Peyer's patch (tissue), 4 donors: ENCODE measurements at regions not wholly inside any gene's neighbourhood (a gene's known extent, or its start where the extent isn't known, plus 50 kb on each side); places are given as distances from the start of the nearest gene placed in this dataset.

Experiments
- DNase-seq, 3 donors: peaks; one replicate each; pipeline ENCODE4 v3.0.0-alpha.2; 2017 to 2019
- H3K27ac ChIP-seq, 4 donors: fragments of 200-600 bp; sonication (generic); one replicate each; pipeline ENCODE4 v1.5.1; 2016 to 2019
- H3K27me3 ChIP-seq, 2 donors: fragments of 200-600 bp; sonication (generic); one replicate each; pipeline ENCODE4 v1.5.1; 2019
- H3K36me3 ChIP-seq, 3 donors: fragments of 200-600 bp; sonication (generic); one replicate each; pipeline ENCODE4 v1.5.1; 2016 to 2019
- H3K4me1 ChIP-seq, 4 donors: fragments of 200-600 bp; sonication (generic); one replicate each; pipeline ENCODE4 v1.5.1; 2016 to 2019
- H3K4me3 ChIP-seq, 4 donors: fragments of 200-600 bp; sonication (generic); 1 replicate in 3 of 4; 2 replicates in 1 of 4; pipeline ENCODE4 v1.5.1; 2016 to 2019; ENCODE audit warnings: mild to moderate bottlenecking in 1 of 4
- H3K9me3 ChIP-seq, 4 donors: fragments of 200-600 bp; sonication (generic); one replicate each; pipeline ENCODE4 v1.5.1; 2016 to 2019; ENCODE audit warnings: mild to moderate bottlenecking in 1 of 4
- CTCF ChIP-seq, 6 experiments: fragments of 450-650 bp in 4 of 6; fragments of 200-600 bp in 2 of 6; sonication (generic) in 1 of 6; IDR thresholded peaks; one replicate each; pipeline ENCODE4 v1.5.1; 2017 to 2019; ENCODE audit warnings: antibody characterized with exemption in 6 of 6, mild to moderate bottlenecking in 3 of 6, moderate library complexity in 1 of 6
- POLR2A ChIP-seq, 2 donors: fragments of 450-650 bp; IDR thresholded peaks; one replicate each; pipeline ENCODE4 v1.5.1; 2017; ENCODE audit warnings: antibody characterized with exemption in 2 of 2, mild to moderate bottlenecking in 2 of 2, moderate library complexity in 2 of 2

- H3K9me3 ChIP-seq, result no peaks in the 10 kb centered on the region
- TF ChIP-seq POLR2A (IDR thresholded peaks at IDR 0.05) (no peak), CTCF (IDR thresholded peaks at IDR 0.05) (no peak)
- no peak overlapping the region for H3K27ac ChIP-seq
- no peaks in the 10 kb centered on the region for H3K4me1 ChIP-seq
- H3K36me3 ChIP-seq, result no peaks in the 10 kb centered on the region
- no peak overlapping the region for H3K4me3 ChIP-seq
- no peak for DNase-seq
- H3K27me3 ChIP-seq, result no peaks in the 10 kb centered on the region
Observed at GRCh38 chr13:105991131-105991530, 544.3 kb downstream of the EFNB2 start.

- H3K9me3 ChIP-seq, result no peaks in the 10 kb centered on the region
- no peaks in the 10 kb centered on the region for H3K27me3 ChIP-seq
- H3K4me3 ChIP-seq, result no peak overlapping the region
- no peak overlapping the region for H3K27ac ChIP-seq
- no peaks in the 10 kb centered on the region for H3K4me1 ChIP-seq
- no peak for DNase-seq
- TF ChIP-seq POLR2A (IDR thresholded peaks at IDR 0.05) (no peak), CTCF (IDR thresholded peaks at IDR 0.05) (no peak)
- no peaks in the 10 kb centered on the region for H3K36me3 ChIP-seq
Observed at GRCh38 chr13:105990256-105990958, 545.1 kb downstream of the EFNB2 start.

GRCh38 chr13:105984646-105985045 lies 550.8 kb downstream of the EFNB2 start:
- no peak for DNase-seq
- no peak for TF ChIP-seq CTCF (IDR thresholded peaks at IDR 0.05)
- no peak for TF ChIP-seq POLR2A (IDR thresholded peaks at IDR 0.05)
- Histone ChIP-seq H3K4me1 (no peaks in the 10 kb centered on the region), H3K36me3 (no peaks in the 10 kb centered on the region), H3K27ac (no peak overlapping the region), H3K9me3 (no peaks in the 10 kb centered on the region), H3K4me3 (no peak overlapping the region), H3K27me3 (no peaks in the 10 kb centered on the region)

- Histone ChIP-seq H3K9me3 (no peaks in the 10 kb centered on the region), H3K27ac (no peak overlapping the region), H3K4me1 (no peaks in the 10 kb centered on the region), H3K27me3 (no peaks in the 10 kb centered on the region), H3K4me3 (no peak overlapping the region), H3K36me3 (no peaks in the 10 kb centered on the region)
- no peak for DNase-seq
- TF ChIP-seq POLR2A (IDR thresholded peaks at IDR 0.05), result no peak
- TF ChIP-seq CTCF (IDR thresholded peaks at IDR 0.05), result no peak
Observed at GRCh38 chr13:105984236-105984635, 551.2 kb downstream of the EFNB2 start.

- no peaks in the 10 kb centered on the region for H3K27me3 ChIP-seq
- TF ChIP-seq POLR2A (IDR thresholded peaks at IDR 0.05), result no peak
- no peak for TF ChIP-seq CTCF (IDR thresholded peaks at IDR 0.05)
- no peaks in the 10 kb centered on the region for H3K36me3 ChIP-seq
- H3K4me3 ChIP-seq, result no peak overlapping the region
- no peaks in the 10 kb centered on the region for H3K4me1 ChIP-seq
- DNase-seq, result no peak
- H3K27ac ChIP-seq, result no peak overlapping the region
- H3K9me3 ChIP-seq, result no peaks in the 10 kb centered on the region
Observed at GRCh38 chr13:105982219-105982930, 553.1 kb downstream of the EFNB2 start.
